Activated T-helper 1 cell treated with anti-CD3 and anti-CD28 coated beads, Interleukin-12 subunit alpha, Interleukin-12 subunit beta, Interleukin-2, Interleukin-4 antibody, amounts not matched to agents 30 ng/mL and 10 ng/mL and 1 ng/mL, durations not matched to agents 14 hours and 24 hours and 36 hours (primary cell): ENCODE measurements at regions not wholly inside any gene's neighbourhood (a gene's known extent, or its start where the extent isn't known, plus 50 kb on each side); places are given as distances from the start of the nearest gene placed in this dataset.

Experiments
- DNase-seq: peaks from one replicate; pipeline ENCODE4 v3.0.0; 2021; ENCODE audit warnings: low spot score
- H3K27ac Mint-ChIP-seq: one replicate; pipeline ENCODE4 v1.8.0; 2021; ENCODE audit warnings: mild to moderate bottlenecking, mixed read lengths
- H3K27me3 Mint-ChIP-seq: one replicate; pipeline ENCODE4 v1.8.0; 2022; ENCODE audit warnings: mild to moderate bottlenecking, moderate library complexity, mixed read lengths; ENCODE audit not compliant: insufficient read depth
- H3K36me3 Mint-ChIP-seq: one replicate; pipeline ENCODE4 v1.8.0; 2021; ENCODE audit warnings: low read depth, mixed read lengths
- H3K4me1 Mint-ChIP-seq: one replicate; pipeline ENCODE4 v1.8.0; 2021; ENCODE audit warnings: low read depth, mixed read lengths
- H3K4me3 Mint-ChIP-seq: one replicate; pipeline ENCODE4 v1.8.0; 2021; ENCODE audit warnings: mild to moderate bottlenecking, moderate library complexity, mixed read lengths
- H3K9me3 Mint-ChIP-seq: one replicate; pipeline ENCODE4 v1.8.0; 2021; ENCODE audit warnings: mixed read lengths
- intact Hi-C: fragments of 100-400 bp; cut with micrococcal nuclease; formaldehyde crosslinking; loops from one replicate; pipeline ENCODE4 v1.15.1; 2024

- Mint-ChIP-seq H3K4me3 (no peak overlapping the region), H3K9me3 (no peaks in the 10 kb centered on the region), H3K27ac (no peak overlapping the region), H3K27me3 (no peaks in the 10 kb centered on the region), H3K36me3 (no peaks in the 10 kb centered on the region), H3K4me1 (no peaks in the 10 kb centered on the region)
- DNase-seq, result no peak
- intact Hi-C loops, result no loop called here
Measured at GRCh38 chr4:8761824-8762205, 109.8 kb downstream of the HMX1 start.

- H3K27ac Mint-ChIP-seq, result no peak overlapping the region
- H3K9me3 Mint-ChIP-seq, result no peaks in the 10 kb centered on the region
- no peak for DNase-seq
- H3K4me1 Mint-ChIP-seq, result no peaks in the 10 kb centered on the region
- H3K36me3 Mint-ChIP-seq, result no peaks in the 10 kb centered on the region
- no peak overlapping the region for H3K4me3 Mint-ChIP-seq
- H3K27me3 Mint-ChIP-seq, result no peaks in the 10 kb centered on the region
- intact Hi-C loops, result no loop called here
Measured at GRCh38 chr4:8761167-8761823, 110.3 kb downstream of the HMX1 start.

GRCh38 chr4:8760561-8760960 is 111.1 kb downstream of the HMX1 start:
- H3K4me1 Mint-ChIP-seq, result no peaks in the 10 kb centered on the region
- no peaks in the 10 kb centered on the region for H3K9me3 Mint-ChIP-seq
- no peak for DNase-seq
- no peaks in the 10 kb centered on the region for H3K36me3 Mint-ChIP-seq
- intact Hi-C loops, result no loop called here
- H3K27me3 Mint-ChIP-seq, result no peaks in the 10 kb centered on the region
- H3K4me3 Mint-ChIP-seq, result no peak overlapping the region
- no peak overlapping the region for H3K27ac Mint-ChIP-seq

GRCh38 chr4:8759987-8760386 is 111.7 kb downstream of the HMX1 start:
- Mint-ChIP-seq H3K36me3 (no peaks in the 10 kb centered on the region), H3K4me1 (no peaks in the 10 kb centered on the region), H3K27me3 (no peaks in the 10 kb centered on the region), H3K27ac (no peak overlapping the region), H3K9me3 (no peaks in the 10 kb centered on the region), H3K4me3 (no peak overlapping the region)
- intact Hi-C loops, result no loop called here
- DNase-seq, result no peak

GRCh38 chr4:8756816-8757215 is 114.8 kb downstream of the HMX1 start:
- intact Hi-C loops, result no loop called here
- no peak for DNase-seq
- no peaks in the 10 kb centered on the region for H3K4me1 Mint-ChIP-seq
- no peaks in the 10 kb centered on the region for H3K27me3 Mint-ChIP-seq
- H3K9me3 Mint-ChIP-seq, result no peaks in the 10 kb centered on the region
- H3K27ac Mint-ChIP-seq, result no peak overlapping the region
- no peaks in the 10 kb centered on the region for H3K36me3 Mint-ChIP-seq
- H3K4me3 Mint-ChIP-seq, result no peak overlapping the region

- H3K27me3 Mint-ChIP-seq, result no peaks in the 10 kb centered on the region
- DNase-seq, result no peak
- H3K36me3 Mint-ChIP-seq, result no peaks in the 10 kb centered on the region
- no peak overlapping the region for H3K27ac Mint-ChIP-seq
- no peaks in the 10 kb centered on the region for H3K4me1 Mint-ChIP-seq
- H3K4me3 Mint-ChIP-seq, result no peak overlapping the region
- intact Hi-C loops, result no loop called here
- H3K9me3 Mint-ChIP-seq, result no peaks in the 10 kb centered on the region
Measured at GRCh38 chr4:8754634-8755589, 116.7 kb downstream of the HMX1 start.

- Mint-ChIP-seq H3K4me3 (no peak overlapping the region), H3K9me3 (peaks cover 10% of the 10 kb centered on the region), H3K4me1 (no peaks in the 10 kb centered on the region), H3K36me3 (no peaks in the 10 kb centered on the region), H3K27me3 (no peaks in the 10 kb centered on the region), H3K27ac (no peak overlapping the region)
- intact Hi-C loops, result no loop called here
- no peak for DNase-seq
Measured at GRCh38 chr4:8748236-8748575, 123.4 kb downstream of the HMX1 start.

GRCh38 chr4:8747467-8748235 is 124.0 kb downstream of the HMX1 start:
- no peak for DNase-seq
- intact Hi-C loops, result no loop called here
- no peaks in the 10 kb centered on the region for H3K4me1 Mint-ChIP-seq
- H3K9me3 Mint-ChIP-seq, result peaks cover 10% of the 10 kb centered on the region
- no peak overlapping the region for H3K4me3 Mint-ChIP-seq
- H3K36me3 Mint-ChIP-seq, result no peaks in the 10 kb centered on the region
- H3K27me3 Mint-ChIP-seq, result no peaks in the 10 kb centered on the region
- H3K27ac Mint-ChIP-seq, result no peak overlapping the region

GRCh38 chr4:8746523-8747466 is 124.8 kb downstream of the HMX1 start:
- Mint-ChIP-seq H3K27me3 (no peaks in the 10 kb centered on the region), H3K27ac (no peak overlapping the region), H3K4me3 (no peak overlapping the region), H3K36me3 (no peaks in the 10 kb centered on the region), H3K9me3 (peaks cover 10% of the 10 kb centered on the region), H3K4me1 (no peaks in the 10 kb centered on the region)
- DNase-seq, result no peak
- intact Hi-C loops, result no loop called here

- H3K4me3 Mint-ChIP-seq, result no peak overlapping the region
- DNase-seq, result no peak
- no peaks in the 10 kb centered on the region for H3K4me1 Mint-ChIP-seq
- intact Hi-C loops, result no loop called here
- H3K27ac Mint-ChIP-seq, result no peak overlapping the region
- H3K36me3 Mint-ChIP-seq, result no peaks in the 10 kb centered on the region
- peaks cover 10% of the 10 kb centered on the region for H3K9me3 Mint-ChIP-seq
- no peaks in the 10 kb centered on the region for H3K27me3 Mint-ChIP-seq
Measured at GRCh38 chr4:8745826-8746225, 125.8 kb downstream of the HMX1 start.

GRCh38 chr4:8745005-8745790 is 126.4 kb downstream of the HMX1 start:
- Mint-ChIP-seq H3K4me3 (no peak overlapping the region), H3K27me3 (no peaks in the 10 kb centered on the region), H3K27ac (no peak overlapping the region), H3K36me3 (no peaks in the 10 kb centered on the region), H3K9me3 (peaks cover 10% of the 10 kb centered on the region), H3K4me1 (no peaks in the 10 kb centered on the region)
- DNase-seq, result no peak
- intact Hi-C loops, result no loop called here
